Activated CD8-positive, alpha-beta memory T cell treated with anti-CD3 and anti-CD28 coated beads, Interleukin-2, amount 50 U/mL, for 1 hour (primary cell): ENCODE measurements at regions not wholly inside any gene's neighbourhood (a gene's known extent, or its start where the extent isn't known, plus 50 kb on each side); places are given as distances from the start of the nearest gene placed in this dataset.
"Not testable (repeated sequence)": the region's sequence is repeated elsewhere in the genome, so short reads cannot be mapped to it uniquely, and the experiment has no call there.

Source experiments
- DNase-seq: peaks from one replicate; pipeline ENCODE4 v3.0.0-alpha.2; 2020; ENCODE audit errors: extremely low read depth

GRCh38 chr21:13923175-13923574 lies 287.6 kb downstream of the LIPI start:
- DNase-seq: not testable (repeated sequence)

DNA sequence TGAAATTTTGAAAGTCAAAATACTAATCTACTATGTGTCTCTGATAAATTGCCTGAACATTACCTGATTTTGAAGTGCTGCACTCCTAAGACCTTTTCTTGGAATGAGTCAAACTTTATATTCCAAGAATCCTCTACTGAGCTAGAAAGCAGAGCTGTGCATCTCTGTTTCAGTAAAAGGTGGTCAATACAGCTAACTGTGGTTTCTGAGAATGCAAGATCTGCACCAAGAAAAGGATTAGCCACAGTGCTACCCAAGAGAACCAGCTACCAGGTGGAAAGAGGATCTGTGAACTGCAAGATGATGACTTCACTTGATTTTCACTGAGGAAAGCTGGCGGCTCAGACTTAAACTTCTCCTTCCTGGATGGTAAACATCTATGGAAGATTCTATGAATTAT lies 289.3 kb downstream of the LIPI start:
- DNase-seq: not testable (repeated sequence)

- not testable (repeated sequence) for DNase-seq
Observed at GRCh38 chr21:13907385-13907784, 297.8 kb downstream of the POTED start.

- DNase-seq: not testable (repeated sequence)
Observed at GRCh38 chr21:13896596-13897247, 287.1 kb downstream of the POTED start.

DNA sequence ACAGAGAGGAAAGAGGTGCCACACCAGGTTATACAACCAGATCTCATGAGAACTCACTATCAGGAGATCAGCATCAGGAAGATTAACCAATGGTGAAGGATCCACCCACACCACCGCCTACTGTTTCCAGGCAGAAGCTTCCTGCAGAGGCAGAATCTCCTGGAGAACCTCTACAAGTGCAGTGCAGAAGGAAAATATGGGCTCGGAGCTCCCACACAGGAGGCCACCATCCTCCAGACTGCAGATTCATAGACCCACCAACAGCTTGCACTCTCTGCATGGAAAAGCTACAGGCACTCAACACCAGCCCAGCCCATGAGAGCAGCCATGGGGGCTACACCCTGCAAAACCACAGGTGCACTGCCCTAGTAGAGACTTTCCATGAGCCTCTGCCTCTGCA lies 284.0 kb downstream of the POTED start:
- DNase-seq: not testable (repeated sequence)

DNA sequence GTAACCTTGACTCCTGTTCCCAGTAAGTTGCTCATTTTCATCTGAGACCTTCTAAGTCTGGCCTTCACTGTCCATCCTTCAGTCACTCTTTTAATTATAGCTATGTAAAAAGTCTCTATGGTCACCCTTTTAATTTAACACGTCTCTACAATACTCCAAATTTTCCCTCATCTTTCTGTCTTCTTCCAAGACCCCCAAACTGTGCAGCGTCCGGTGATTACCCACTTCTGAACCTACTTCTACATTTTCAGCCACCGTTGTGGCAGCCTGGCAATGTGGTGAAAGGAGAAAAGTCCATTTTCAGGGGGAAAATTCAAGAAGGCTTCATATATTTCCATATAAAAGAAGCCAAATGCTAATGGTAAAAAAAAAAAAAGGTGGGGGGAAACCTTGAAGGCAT lies 283.4 kb downstream of the POTED start:
- DNase-seq: not testable (repeated sequence)

DNA sequence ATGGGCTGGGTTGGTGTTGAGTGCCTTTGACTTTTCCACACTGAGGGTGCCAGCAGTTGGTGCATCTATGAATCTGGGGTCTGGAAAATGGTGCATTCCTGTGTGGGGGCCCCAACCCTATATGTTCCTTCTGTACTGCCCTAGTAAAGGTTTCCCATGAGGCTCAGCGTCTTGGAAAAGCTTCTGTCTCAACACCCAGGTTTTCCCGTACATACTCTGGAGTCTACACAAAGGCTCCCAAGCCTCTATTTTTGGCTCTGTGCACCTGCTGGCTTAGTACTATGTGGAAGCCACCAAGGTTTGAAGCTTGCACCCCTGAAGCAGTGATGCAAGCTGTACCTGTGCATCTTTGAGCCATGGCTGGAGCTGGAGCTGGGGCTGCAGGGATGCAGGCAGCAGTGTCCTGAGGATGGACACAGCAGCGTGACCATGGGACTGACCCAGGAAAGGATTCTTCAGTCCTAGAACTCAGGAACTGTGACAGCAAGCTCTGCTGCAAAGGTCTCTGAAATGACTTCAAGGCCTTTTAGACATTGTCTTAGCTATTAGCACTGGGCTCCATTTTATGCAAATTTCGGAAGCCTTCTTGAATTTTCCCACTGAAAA lies 282.7 kb downstream of the POTED start:
- DNase-seq: not testable (repeated sequence)

DNA sequence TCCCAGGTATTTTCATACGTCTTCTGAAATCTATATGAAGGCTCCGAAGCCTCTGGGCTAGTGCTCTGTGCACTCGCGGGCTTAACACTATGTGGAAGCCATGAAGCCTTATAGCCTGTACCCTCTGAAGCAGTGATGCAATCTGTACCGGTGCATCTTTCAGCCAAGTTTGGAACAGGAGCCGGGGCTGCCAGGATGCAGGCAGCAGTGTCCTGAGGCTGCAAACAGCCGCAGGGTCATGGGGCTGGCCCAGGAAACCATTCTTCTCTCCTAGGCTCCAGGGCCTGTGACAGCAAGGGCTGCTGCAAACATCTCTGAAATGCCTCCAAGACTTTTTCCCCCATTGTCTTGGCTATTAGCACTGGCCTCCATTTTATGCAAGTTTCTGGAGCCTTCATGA lies 279.6 kb downstream of the POTED start:
- DNase-seq: not testable (repeated sequence)

DNA sequence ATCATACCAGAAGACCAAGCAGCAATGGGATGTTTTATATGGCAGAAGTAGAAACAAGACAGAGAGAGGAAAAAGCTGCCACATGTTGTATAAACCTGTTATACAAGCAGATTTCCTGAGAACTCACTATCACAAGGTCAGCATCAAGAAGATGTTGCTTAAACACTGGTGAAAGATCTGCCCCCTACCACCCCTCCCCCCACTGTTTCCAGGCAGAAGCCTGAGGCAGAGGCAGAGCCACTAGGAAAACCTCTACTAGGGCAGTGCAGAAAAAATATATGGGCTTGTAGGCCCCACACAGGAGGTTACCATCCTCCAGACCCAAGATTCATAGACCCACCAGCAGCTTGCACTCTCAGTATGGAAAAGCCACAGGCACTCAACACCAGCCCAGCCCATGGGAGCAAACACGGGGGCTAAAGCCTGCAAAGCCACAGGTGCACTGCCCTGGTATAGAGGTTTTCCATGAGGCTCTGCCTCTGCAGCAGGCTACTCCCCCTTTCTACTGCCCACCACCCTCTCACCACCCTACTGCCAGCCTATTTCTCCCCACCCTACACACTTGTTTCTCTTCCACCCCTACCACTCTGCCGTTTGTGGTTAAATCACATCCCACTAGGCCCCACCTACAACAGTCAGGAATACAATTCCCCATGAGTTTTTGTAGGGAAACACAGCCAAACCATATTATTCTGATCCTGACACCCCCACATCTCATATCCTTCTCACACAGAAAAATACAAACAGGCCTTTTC lies 274.2 kb downstream of the POTED start:
- DNase-seq: not testable (repeated sequence)

- DNase-seq: not testable (repeated sequence)
Observed at GRCh38 chr21:13877503-13877902, 267.9 kb downstream of the POTED start.

DNA sequence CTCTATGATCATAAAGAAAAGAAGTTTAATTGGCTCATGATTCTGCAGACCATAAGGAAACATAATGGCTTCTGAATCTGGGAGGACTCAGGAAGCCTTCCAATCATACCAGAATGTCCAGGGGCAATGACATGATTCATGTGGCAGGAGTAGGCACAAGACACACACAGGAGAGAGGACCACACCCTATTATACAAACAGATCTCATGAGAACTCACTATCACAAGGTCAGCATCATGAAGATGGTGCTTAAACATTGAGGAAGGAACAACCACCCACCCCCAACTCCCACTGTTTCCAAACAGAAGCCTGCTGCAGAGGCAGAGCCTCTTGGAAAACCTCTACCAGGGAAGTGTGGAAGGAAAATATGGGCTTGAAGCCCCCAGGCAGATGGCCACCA lies 267.4 kb downstream of the POTED start:
- DNase-seq: not testable (repeated sequence)

- not testable (repeated sequence) for DNase-seq
Observed at GRCh38 chr21:13874001-13874400, 264.4 kb downstream of the POTED start.

DNA sequence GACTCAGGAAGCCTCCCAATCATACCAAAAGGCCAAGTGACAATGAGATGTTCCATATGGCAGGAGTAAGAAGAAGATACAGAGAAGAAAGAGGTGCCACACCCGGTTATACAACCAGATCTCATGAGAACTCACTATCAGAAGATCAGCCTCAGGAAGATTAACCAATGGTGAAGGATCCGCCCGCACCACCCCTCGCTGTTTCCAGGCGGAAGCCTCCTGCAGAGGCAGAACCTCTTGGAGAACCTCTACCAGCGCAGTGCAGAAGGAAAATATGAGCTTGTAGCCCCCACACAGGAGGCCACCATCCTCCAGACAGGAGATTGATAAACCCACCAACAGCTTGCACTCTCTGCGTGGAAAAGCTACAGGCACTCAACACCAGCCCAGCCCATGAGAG lies 245.1 kb downstream of the POTED start:
- no peak for DNase-seq

DNA sequence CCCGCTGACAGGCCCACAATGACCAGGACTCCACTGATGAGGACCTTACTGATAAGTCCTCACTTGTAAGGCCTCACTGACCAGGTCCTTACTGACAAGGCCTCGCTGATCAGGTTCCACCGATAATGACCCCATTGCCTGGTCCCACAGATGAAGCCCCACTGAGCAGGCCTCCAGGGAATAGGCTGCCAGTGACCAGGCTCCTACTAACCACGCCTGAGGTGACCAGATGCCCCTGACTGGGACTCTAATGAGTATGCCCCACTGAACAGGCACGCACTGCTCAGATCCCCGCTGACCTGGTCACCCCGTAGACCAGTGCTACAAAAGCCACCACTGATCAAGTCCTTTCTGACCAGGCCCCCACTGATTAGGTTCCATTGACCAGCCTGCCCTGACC lies 241.2 kb downstream of the POTED start:
- DNase-seq: not testable (repeated sequence)

GRCh38 chr21:13849489-13849888 lies 239.9 kb downstream of the POTED start:
- not testable (repeated sequence) for DNase-seq

- not testable (repeated sequence) for DNase-seq
Observed at GRCh38 chr21:13846718-13847117, 237.1 kb downstream of the POTED start.

- DNase-seq: not testable (repeated sequence)
Observed at GRCh38 chr21:13844574-13844973, 235.0 kb downstream of the POTED start.

GRCh38 chr21:13843081-13843480 lies 233.5 kb downstream of the POTED start:
- not testable (repeated sequence) for DNase-seq

GRCh38 chr21:13827666-13828065 lies 218.1 kb downstream of the POTED start:
- DNase-seq: not testable (repeated sequence)

GRCh38 chr21:13827201-13827600 lies 217.6 kb downstream of the POTED start:
- DNase-seq: no peak

DNA sequence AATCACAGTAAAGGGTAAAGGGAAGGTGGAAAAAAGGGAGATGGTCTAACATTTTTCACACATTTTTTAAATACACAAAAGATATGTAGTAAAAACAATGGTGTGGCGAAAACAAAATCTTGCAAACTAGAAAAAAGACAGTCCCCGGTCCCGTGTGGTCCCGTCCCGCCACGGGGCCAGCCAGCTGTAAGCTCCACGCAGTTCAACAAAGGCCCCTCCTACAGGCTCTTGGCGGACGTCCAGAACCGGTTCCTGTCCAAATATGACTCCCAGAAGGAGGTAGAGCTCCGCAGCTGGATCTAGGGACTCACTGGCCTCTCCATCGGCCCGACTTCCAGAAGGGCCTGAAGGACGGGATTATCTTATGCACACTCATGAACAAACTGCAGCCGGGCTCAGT lies 216.9 kb downstream of the POTED start:
- not testable (repeated sequence) for DNase-seq

DNA sequence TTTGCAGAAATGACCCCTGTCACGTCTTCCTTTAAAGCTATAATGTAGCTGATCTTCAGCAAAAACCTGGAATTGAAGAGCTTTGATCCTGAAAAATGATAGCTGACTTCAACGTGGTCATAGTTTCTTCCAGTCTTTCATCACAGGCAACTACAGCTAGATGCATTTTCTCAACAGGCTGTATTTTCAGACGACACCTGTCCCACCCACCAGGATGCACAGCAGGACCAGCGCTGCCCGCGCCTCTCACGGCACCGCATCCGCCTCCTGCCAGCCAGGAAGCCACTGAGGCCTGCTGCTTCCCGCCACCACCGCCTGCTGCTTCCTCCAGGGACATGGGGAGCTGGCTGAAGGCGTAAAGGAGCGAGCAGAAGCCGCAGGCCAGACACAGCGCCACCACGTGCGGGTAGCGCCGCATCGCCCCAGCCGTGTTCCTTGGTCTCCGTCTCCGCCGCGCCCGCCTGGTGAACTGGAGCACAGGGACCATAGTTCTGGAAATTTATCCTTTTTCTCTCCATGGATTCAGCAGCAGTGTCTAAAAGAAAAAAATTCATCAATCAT lies 215.7 kb downstream of the POTED start:
- DNase-seq: not testable (repeated sequence)
